Cardiac muscle cell (in vitro differentiated cells and primary cell): ENCODE measurements at regions not wholly inside any gene's neighbourhood (a gene's known extent, or its start where the extent isn't known, plus 50 kb on each side); places are given as distances from the start of the nearest gene placed in this dataset.

ENCODE experiments used
- DNase-seq, 2 donors: peaks; one replicate each; pipeline versions ENCODE4 v3.0.0 to v3.0.0-alpha.2; 2010 to 2017; ENCODE audit warnings: low read depth in 1 of 2, low spot score in 1 of 2
- H3K27ac ChIP-seq: fragments of 200-600 bp; sonication (generic); 2 replicates; pipeline ENCODE4 v1.5.1; 2016
- H3K27me3 ChIP-seq: fragments of 200-600 bp; sonication (generic); 2 replicates; pipeline ENCODE4 v1.6.0; 2016; ENCODE audit warnings: control low read depth
- H3K36me3 ChIP-seq: fragments of 200-600 bp; sonication (generic); 2 replicates; pipeline ENCODE4 v1.5.1; 2016; ENCODE audit warnings: control low read depth
- H3K4me1 ChIP-seq: fragments of 200-600 bp; sonication (generic); 2 replicates; pipeline ENCODE4 v1.8.1; 2017; ENCODE audit warnings: low read depth, mild to moderate bottlenecking, mixed run types
- H3K4me3 ChIP-seq: fragments of 200-600 bp; sonication (generic); 2 replicates; pipeline ENCODE4 v1.5.1; 2016; ENCODE audit warnings: mild to moderate bottlenecking
- H3K9me3 ChIP-seq: fragments of 200-600 bp; sonication (generic); 2 replicates; pipeline ENCODE4 v1.5.1; 2017; ENCODE audit warnings: low read depth, mild to moderate bottlenecking, control low read depth
- TF ChIP-seq, protein P1 (sequence below): IDR thresholded peaks from 2 replicates; pipeline ENCODE4 v1.5.1; 2012; ENCODE audit warnings: low read depth, mild to moderate bottlenecking, low read length

DNA sequence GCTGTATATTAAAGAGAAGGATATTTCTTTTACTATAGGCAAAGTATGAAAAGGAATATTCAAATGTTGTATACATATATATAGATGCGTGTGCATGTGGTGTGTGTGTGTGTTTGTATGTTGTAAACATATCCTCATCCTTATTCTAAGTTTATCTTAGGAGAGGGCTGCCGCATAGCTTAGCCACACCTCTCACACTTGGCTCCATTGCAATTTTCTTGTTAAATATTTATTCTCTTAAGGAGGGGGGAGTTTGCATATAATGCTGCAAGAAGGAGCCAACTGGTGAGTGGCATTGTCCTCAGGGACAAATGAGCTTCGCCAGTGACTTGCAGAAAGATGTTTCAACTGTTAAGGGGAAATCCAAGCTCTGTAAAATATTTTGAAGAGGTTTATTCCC, 360.1 kb upstream of the RND3 start:
- Histone ChIP-seq H3K36me3 (no peaks in the 10 kb centered on the region), H3K27me3 (no peaks in the 10 kb centered on the region), H3K27ac (no peak overlapping the region), H3K4me1 (no peaks in the 10 kb centered on the region), H3K4me3 (no peak overlapping the region), H3K9me3 (no peaks in the 10 kb centered on the region)
- DNase-seq = no peak
- TF ChIP-seq, protein P1, sequence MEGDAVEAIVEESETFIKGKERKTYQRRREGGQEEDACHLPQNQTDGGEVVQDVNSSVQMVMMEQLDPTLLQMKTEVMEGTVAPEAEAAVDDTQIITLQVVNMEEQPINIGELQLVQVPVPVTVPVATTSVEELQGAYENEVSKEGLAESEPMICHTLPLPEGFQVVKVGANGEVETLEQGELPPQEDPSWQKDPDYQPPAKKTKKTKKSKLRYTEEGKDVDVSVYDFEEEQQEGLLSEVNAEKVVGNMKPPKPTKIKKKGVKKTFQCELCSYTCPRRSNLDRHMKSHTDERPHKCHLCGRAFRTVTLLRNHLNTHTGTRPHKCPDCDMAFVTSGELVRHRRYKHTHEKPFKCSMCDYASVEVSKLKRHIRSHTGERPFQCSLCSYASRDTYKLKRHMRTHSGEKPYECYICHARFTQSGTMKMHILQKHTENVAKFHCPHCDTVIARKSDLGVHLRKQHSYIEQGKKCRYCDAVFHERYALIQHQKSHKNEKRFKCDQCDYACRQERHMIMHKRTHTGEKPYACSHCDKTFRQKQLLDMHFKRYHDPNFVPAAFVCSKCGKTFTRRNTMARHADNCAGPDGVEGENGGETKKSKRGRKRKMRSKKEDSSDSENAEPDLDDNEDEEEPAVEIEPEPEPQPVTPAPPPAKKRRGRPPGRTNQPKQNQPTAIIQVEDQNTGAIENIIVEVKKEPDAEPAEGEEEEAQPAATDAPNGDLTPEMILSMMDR = no peak

DNA sequence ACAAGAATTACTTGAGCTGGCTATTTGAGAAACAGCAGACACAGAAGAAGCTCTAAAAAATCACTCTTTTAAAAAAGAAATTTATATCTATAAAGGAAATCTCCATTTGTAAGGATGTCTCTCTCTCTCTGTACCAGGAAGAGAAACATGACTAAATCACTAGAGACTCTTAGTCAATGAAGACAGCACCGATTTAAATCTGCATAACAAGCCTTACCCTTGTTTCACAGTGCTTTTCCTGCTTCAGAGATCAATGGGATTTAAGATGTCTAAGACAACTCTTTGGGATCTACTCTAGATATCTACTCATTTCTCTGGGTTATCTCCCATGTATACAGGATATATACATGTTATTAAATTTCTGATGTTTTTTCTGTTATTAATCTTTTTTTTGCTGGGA, 359.2 kb upstream of the RND3 start:
- TF ChIP-seq, protein P1 = no peak
- no peak for DNase-seq
- no peaks in the 10 kb centered on the region for H3K27me3 ChIP-seq
- no peaks in the 10 kb centered on the region for H3K36me3 ChIP-seq
- no peak overlapping the region for H3K27ac ChIP-seq
- H3K9me3 ChIP-seq = no peaks in the 10 kb centered on the region
- no peak overlapping the region for H3K4me3 ChIP-seq
- no peaks in the 10 kb centered on the region for H3K4me1 ChIP-seq

DNA sequence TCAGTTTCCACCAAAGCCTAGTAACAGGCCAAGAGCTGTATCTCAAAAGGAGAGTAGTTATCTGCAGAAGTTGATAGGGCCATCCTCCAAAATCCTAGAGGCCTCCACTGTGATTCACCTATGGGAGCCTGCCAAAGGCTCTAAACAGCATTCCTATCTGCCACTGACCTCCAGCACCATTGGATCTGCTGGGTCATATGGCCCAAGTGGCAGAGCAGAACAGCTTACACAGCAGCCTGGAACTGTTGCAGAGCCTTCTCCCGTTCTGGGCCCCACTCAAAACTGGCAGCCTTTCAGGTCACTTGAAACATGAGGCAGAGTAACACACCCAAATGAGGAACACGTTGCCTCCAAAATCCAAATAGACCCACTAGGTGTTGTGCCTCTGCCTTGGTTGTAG, 345.2 kb upstream of the RND3 start:
- H3K36me3 ChIP-seq = no peaks in the 10 kb centered on the region
- no peak overlapping the region for H3K4me3 ChIP-seq
- DNase-seq = no peak
- TF ChIP-seq, protein P1 = no peak
- no peaks in the 10 kb centered on the region for H3K4me1 ChIP-seq
- no peaks in the 10 kb centered on the region for H3K9me3 ChIP-seq
- no peak overlapping the region for H3K27ac ChIP-seq
- H3K27me3 ChIP-seq = no peaks in the 10 kb centered on the region

DNA sequence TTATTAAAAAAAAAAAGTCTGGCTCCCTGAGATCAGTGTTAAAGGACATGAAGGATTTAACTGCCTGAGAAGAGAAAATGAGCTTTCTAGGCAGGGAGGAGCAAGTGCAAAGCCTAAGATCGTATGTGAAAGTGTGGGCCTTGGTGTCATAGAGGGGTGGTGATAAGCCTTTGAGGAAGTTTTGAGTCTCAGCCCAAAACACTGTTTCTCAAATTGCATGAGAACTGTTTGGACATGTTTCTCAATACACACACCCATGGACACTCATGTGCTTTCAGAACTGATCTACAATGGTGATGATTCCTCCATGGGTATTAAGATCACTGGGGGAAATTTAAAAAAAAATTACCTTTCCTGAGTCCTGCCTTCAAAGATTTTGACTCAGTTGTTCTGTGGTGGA, 336.7 kb upstream of the RND3 start:
- H3K27ac ChIP-seq = no peak overlapping the region
- no peak for DNase-seq
- no peaks in the 10 kb centered on the region for H3K4me1 ChIP-seq
- no peaks in the 10 kb centered on the region for H3K36me3 ChIP-seq
- H3K4me3 ChIP-seq = no peak overlapping the region
- TF ChIP-seq, protein P1 = no peak
- no peaks in the 10 kb centered on the region for H3K9me3 ChIP-seq
- H3K27me3 ChIP-seq = no peaks in the 10 kb centered on the region

DNA sequence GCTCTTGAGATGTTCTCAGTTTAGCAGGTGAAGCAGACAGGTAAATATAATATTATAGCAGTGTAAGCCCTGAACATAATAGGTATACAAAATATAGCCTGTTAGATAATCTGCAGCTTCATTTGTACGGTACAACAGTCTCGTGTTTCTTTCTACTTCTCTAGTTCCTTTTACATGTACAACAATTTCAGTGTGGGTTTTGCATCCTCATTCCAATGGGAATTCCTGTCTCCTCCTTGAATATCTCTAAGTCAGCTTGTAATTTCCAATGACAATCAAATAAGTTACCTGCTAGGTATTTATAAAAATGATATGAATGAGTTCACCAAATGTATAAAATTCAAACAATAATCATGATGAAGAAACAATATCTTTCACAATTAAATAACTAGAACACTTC, 330.0 kb upstream of the RND3 start:
- Histone ChIP-seq H3K36me3 (no peaks in the 10 kb centered on the region), H3K27me3 (no peaks in the 10 kb centered on the region), H3K4me3 (no peak overlapping the region), H3K4me1 (peaks cover 3% of the 10 kb centered on the region), H3K27ac (no peak overlapping the region), H3K9me3 (no peaks in the 10 kb centered on the region)
- TF ChIP-seq, protein P1 = no peak
- no peak for DNase-seq
